AG20443 (cell line): ENCODE measurements at regions not wholly inside any gene's neighbourhood (a gene's known extent, or its start where the extent isn't known, plus 50 kb on each side); places are given as distances from the start of the nearest gene placed in this dataset.

Source experiments
- DNase-seq: peaks from one replicate; pipeline ENCODE4 v3.0.0; 2012; ENCODE audit warnings: low spot score, mixed read lengths

DNA sequence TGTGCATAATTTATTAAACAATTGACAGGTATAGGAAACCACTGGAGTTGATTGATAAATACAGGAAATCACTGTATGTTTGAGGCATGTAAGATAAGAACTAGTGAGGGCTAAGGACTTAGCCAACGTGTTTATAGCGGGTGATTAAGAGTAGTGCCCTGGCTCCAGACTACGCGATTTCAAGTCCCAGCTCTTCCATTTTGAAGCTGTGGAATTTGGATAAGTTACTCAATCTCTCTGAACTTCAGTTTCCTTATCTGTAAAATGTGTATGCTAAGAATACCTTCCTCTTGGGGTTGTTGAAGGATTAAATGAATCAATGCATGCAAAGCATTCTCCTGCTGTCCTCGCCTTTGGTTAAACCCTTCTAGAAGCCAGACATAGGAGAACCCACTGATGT, 143.3 kb upstream of the GJB5 start:
- no peak for DNase-seq

DNA sequence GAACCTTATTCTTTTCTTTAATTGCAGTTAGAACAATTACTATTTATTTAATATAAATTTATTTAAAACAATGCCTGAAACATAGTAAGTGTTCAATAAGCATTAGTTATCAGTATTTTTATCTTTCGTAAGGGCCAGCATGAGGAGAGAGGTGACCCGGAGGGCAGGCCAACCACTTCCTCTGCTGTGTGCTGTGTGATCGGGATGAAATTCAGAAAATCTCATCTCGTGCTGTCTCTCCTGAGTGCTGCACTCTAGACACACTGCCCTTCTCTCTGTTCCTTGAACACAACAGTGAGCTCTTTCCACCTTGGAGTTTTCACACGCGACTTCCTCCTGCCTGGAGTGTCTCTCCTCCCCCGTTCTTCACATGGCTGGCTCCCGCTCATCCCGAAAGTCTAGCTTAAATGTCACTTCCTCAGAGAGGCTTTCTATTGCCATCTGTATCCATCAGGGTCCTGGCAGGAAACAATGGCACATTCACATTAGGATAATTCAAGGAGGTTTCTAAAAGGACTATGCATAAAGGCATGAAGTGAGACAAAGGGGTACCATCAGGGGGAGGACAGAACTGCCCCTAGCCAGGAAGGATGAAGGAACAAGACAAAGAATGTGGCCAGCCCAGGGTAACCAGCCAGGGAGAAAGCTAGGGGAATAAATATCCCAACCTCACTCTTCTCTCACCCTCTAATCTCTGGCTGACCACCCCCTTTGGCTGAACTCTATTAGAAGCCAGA, 142.6 kb upstream of the GJB5 start:
- DNase-seq = no peak

DNA sequence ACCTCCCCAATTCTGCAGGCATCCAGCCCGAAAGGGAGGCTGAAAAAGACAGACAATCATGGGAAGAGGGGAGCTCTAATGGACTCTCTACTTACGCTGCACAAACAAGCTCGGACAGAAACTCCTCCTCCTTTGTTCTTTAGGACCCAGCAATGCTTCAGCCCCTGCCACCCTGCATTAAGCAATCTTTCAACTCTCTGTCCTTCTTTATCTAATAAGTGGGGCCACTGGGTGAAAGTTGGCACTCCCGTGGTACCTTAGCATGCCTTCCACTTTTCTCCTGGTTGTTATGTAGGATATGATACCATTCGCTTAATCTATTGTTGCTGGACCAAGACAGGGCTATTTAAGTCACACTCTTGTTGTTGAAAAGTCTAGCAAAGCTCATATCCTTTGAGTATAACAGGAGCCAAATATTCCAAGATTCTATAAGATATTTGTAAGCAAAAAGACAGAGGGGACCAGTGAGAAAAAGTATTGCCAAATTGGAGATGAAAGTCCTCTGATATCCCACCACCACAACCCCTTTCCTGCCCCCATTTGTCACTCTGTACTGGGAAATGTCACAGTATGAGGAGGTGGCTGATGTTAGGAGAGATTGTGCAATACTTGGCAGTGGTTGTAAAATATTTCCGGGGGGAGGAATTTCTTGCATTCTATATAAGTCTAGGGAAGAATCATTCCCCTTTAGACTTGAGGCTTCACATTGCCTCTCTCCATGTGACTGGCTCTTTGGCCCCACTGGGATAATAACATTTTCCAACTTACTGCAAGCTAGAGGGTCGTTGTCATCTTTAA, 137.3 kb upstream of the GJB5 start:
- no peak for DNase-seq

DNA sequence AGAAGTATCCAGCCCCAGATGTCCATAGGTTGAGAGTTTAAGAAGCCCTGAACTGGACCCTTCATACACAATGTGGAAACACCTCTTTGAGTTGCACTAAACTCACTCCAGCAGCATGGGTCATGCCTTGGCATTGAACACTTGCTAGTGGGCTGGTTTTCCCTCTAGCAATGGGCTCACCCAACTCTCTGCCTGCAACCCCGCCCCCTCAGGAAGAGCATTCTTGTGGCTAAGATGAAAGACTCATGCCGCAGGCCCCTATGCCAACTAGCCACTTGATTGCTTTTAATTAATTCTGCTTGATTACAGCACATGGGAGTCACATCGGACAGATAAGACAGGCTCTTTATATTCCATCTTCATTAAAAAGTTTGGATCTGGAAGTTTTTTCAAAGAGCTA, 136.5 kb upstream of the GJB5 start:
- no peak for DNase-seq

DNA sequence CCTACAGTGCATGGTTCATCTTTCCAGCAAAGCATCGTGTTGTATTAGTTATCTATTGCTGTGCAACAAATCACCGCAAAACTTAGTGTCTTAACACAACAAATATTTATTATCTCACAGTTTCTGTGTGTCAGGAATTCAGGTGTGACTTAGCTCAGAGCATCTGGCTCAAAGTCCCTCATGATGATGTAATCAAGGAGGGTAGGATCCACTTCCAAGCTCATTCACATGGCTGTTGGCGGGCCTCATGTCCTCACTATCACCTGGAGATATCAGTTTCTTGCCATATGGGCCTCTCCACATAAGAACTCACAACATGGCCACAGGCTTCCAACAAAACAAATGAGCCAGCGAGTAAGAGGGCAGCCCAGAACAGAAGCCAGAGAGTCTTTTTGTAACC, 135.6 kb upstream of the GJB5 start:
- no peak for DNase-seq

DNA sequence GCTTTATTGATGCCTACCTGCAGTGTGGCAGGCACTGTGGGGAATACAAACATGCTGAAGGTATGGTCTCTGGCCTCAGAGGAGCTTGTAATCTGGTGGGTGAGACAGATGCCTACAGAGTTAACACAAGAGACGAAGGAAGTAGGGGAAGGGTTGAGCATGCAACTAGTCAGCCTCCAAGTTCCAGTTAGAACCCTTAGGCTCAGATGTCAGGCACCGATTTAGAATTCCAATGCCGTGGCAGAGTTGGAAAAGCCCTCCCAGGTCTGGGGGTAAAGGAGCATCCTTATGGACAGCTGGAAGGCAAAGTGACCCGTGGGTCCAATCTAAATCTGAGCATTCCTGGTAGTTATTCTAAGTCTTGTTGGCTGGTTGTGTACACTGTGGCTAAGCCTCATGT, 132.9 kb upstream of the GJB5 start:
- DNase-seq = no peak

DNA sequence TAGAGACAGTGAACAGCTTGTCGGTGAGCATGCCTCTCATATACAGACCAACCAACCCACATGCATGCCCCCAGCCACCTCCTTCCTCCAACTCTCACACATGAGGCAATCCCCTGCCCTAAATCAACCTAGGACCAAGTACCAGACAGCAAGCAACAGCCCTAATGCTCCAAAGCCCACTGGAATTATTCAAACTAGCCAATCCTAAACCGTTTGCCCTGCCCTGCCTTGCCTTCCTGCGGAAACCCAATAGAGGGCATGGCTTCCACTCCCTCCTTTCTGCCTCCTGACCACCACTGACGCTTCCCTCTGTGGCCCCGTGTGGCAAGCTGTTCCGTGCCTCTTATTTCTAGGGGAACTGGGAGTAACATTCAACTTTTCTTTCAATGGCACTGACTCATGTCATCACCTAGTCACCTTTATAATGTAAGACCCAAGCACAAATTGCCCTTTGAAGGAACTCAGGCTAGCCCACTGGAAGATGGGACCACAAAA, 129.3 kb upstream of the GJB5 start:
- DNase-seq = no peak

DNA sequence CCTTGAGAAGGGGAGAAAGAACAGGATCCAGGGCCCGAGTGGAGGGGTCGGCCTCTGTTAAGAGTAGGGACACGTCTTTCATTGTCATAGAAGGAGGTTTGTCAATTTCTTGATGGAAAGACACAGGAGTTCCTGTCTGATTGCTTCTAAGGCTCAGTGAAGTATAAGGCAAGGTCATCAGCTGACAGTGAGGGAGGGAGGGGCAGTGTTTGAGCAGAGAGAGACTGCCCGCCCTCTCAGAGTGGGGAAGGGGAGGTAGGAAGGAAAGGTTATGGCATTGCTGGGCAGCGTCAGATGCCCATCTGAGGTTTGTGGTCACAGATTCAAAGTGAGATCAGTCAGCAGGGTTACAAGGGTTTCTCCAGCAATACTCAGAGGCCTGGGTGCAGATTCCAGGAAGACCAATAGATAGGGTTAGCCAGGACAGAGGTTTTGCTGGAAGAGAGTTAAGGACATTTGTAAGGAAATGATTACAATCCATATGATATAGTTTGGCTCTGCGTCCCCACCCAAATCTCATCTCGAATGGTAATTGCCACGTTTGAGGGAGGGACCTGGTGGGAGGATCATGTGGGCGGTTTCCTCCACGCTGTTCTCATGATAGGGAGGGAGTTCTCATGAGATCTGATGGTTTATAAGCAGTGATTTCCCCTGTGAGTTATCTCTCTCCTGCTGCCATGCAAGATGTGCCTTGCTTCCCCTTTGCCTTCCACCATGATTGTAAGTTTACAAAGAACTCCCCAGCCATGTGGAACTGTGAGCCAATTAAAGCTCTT, 127.2 kb upstream of the GJB5 start:
- no peak for DNase-seq

DNA sequence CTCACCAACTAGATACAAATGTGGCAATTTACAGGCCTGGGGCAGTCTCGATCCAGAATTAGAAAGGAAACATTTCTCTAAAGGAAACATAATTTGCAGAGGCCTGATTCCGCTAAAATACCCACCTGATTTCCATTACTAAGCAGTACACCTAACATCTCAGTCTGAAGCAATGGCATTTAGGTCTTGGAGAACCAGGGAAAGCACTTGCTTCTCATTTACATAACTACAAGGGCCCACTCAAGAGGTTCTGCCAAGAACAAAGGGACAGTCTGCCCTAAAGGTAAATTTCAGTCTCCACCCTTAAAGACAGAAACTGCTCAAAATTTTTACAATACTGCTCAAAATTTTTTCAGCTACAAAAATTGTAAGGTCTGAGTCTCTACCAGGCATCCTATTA, 123.7 kb upstream of the GJB5 start:
- DNase-seq = no peak

DNA sequence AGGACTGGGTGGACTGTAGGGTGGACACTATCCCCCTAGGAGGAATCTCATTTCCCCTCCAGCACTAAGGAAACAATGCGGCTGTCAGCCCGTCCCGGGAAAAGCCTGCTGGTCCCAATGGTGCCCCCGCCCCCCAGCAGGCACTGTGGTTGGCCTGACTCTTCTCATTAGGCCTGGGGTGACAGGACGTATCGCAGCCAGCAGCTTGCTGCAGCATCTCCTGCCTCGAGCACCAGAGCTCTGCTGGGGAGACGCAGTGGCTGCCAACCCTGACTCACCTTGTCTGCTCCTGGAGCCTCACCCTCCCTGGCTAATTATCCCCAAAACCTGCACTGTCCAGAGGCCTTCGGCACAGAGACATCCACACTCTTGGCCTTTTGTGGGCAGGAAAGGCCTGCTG, 115.1 kb upstream of the GJB5 start:
- DNase-seq = no peak

DNA sequence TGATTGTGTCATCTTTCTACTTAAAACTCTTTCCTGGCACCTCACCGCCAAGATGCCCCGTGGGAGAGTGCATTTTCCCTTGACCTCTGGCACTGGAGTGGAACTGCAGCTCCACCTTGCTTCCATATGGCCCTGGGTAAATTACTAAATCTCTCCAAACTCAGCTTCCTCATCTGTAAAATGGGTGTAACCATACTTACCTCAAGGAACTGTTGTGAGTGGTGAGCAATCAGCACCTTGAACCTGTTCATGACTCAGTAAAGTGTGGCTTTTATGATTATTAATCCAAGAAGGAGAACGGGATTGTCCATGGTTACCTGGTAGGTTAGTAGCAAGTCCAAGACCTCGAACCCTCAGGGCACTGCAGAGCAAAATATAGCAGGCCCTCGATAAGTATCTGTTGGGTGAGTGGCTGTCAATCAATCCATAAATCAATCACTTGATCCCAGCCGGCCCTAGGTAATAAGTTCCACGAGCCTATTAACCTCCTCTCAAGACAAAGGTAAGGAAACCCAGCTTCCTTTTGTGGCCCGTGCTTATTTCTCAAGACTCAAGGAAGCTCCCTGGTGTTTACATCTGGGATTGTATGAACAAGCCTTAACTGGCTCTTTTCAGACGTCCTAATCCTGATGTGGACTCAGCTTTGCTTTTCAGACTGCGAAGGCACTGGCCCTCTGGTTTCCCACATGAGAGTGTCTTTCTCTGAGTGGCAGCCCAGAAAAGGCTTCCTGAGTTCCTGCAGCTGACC, 114.0 kb upstream of the GJB5 start:
- DNase-seq = no peak

DNA sequence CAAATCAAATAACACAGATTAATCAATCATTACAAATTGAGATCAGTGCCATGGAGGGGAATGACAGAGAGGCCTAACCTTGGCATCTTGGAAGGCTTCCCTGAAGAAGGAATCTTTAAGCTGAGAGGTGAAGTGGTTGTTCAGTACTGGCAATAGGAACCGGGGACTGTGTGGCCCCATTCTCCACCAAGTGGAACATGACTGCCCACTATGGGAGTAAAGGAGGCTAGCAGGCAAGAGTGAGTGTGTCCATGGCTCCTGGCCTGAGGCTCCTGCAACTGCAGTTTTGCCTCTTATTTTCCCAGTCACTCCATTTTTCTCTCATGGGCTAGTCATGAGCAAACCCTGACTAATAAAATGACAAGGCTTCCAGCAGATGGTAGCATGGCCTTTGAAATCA, 112.2 kb upstream of the GJB5 start:
- DNase-seq = no peak

DNA sequence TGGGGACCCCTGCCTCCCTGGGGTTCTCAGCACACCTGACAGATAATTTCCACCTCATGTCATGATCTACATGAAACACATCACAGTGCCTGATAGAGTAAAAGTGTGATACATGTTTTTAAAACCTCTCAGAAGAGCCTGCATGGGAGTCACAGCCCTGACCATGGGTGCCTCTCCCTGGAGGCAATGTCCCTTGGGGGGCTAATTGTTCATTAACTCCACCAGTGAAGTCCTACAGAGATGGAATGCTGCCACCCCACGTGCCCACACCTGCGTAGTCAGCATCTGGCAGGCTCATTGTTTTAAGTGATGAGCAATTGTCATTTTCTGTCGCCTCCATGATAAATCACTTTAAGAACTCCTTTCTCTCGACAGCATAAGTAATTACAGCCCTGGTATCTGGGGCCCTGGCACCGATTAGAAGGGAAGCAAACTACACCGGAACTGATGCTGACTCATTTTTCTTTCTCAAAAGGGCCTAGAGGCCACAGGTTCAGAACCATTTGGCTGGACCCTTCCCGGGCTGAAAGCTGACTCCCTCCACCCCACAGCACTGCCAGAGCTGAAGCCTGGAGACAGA, 109.6 kb upstream of the GJB5 start:
- no peak for DNase-seq

DNA sequence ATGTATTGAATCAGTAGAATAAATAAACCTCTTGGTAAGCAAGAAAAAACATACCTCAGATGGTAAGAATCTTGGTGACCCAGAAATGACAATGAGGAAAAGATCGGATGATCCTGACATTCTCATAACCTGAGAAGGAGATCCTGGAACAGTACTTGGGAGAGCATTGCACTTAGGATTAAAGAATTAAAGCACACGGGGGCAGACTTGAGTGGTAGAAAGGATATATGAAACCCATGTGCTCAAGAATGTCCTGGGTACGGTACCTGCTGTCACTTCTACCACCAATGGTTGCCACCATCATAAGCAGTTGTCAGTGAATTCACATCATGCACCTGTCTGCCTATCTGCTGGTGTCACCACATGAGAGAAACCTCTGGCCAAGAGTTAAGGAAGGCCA, 108.9 kb upstream of the GJB5 start:
- no peak for DNase-seq

DNA sequence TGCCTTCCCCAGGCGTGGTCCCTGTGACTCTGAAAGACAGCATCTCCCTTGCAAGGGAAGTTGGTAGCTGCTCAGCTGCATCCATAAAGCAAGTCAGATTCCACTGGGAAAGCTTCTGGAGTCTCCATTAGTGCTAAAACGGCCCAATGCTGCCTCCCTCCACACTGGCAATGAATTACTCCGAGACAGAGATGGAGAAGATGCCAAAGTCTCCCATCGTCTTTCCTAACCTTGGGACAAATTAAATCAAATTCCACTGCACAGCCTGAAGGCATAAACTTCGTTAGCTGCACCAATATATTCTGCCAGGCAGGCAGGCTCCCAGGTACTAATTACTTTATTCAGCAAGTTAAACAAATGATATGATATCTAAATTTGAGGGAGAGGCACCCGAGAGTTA, 106.3 kb upstream of the GJB5 start:
- DNase-seq = no peak

DNA sequence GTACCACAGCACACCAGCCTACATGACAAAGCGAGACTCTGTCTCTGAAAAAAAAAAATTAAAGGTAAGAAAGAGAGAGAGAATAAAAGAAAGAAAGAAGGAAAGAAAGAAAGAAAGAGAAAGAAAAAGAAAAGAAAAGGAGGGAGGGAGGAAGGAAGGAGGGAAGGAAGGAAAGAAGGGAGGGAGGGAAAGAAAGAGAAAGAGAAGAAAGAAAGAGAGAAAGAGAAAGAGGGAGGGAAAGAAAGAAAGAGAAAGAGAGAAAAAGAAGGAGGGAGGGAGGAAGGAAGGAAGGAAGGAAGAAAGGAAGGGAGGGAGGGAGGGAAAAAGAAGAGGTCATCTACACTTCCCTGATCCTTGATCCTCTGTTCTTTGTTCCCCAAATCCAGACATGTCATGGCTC, 104.8 kb upstream of the GJB5 start:
- no peak for DNase-seq

DNA sequence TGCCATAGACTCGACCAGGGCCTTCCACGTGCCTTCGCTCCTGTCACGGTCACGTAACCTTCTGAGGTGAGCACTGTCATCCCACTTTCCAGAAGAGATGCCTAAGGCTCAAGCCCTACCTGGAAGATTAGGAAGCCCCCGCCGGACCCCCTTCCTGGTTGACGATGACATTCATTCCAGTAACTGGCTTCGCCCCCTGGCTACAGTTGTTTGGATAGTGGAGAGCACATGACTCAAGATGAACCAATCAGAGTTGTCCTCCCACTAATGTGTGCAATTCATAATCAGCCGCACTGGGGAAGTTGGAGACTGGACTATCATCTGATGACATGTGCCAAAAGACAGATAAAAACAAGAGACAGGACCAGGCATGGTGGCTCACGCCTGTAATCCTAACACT, 104.0 kb upstream of the GJB5 start:
- no peak for DNase-seq

DNA sequence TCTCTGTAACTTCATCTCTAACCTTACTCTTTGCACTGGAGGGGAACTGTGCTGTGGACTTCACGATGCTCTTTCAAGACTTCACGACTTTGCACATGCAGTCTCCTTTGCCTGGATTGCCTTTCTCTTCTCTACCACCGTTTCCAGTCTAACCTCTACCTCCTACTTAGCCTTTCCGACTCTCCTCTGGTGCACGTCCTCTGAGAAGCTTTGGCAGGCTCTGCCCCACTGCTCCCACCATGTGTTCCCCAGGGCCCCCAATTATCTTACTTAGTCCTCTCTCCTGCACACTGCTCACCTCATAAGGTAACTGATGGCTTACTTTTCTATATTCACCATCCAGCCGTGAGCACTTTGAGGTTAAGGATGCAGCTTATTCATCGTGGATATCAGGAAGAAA, 101.7 kb upstream of the GJB5 start:
- no peak for DNase-seq

DNA sequence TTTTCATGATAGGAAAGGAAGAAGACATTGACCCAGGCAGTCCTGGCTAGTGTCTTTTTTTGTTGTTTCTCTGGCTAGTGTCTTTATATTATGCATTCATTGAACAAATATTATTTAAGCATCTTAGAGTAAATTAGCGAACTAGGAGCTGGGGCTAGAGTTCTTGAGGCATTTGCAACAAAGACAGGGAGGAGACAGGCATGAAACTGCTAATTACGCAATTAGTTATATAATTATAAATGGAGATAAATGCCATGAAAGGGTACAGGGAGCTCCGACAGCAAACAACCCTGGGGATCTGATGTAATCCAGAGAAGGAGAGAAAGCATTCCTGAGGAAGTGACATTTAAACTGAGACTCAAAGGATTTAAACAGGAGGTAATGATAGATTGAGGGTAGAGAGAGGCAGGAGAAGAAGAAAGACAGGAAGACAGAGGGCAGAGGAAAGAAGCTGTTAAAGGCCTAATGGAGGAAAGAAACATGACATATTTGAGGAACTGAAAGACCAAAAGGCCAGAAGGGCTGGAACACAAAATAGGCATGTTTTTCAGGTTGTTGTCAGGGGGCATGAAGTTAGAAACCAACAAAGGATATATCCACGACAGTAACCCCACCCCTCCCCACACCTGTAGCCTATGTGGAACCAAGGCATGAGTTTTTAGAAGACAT, 99.5 kb upstream of the GJB5 start:
- DNase-seq = no peak

DNA sequence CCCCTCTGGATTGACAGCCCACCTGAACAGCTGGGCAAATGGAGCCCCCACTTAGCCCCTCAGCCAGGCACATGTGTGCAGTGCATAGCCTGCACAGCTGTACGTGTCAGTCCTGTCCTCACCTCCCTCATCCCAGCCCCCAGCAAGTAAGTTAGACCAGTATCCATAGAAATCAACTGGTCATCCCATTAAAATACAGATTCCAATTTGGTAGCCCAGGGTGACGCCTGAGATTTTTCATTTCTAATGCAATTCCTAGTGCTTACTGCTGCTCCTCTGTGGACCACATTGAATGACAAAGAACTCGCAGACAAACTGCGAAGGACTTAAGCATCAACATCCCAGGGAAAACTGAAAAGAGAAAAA, 99.0 kb upstream of the GJB5 start:
- DNase-seq = no peak

DNA sequence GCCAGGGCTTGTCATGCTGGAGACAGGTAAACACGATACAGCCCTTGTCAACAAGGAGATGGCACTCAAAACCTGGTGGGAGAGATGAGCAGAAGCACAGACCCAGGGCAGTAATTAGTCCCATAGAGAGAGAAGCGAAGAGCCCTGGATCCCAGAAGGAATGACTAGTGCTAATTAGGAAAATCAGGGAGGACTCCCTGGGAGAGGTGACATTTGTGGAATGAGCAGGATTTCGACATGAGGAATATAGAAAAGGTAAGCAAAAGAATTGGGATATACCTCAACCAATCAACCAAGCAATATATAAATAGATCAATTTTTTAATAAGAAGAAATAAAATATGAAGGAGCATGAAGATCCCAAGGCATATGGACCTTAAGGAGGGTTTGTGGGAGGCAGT, 98.5 kb upstream of the GJB5 start:
- DNase-seq = no peak
